RWPE2 (cell line): ENCODE measurements at regions not wholly inside any gene's neighbourhood (a gene's known extent, or its start where the extent isn't known, plus 50 kb on each side); places are given as distances from the start of the nearest gene placed in this dataset.
A peak's percentile ranks its signal among the peaks of the same experiment; 100 is the strongest.

ENCODE experiments used
- ATAC-seq: fragments of 200-7000 bp; cut with Tn5 transposase; 3 replicates; pipeline ENCODE4 v1.9.1; 2021; ENCODE audit warnings: low read depth
- DNase-seq: peaks from one replicate; pipeline ENCODE4 v3.0.0-alpha.2; 2020; ENCODE audit warnings: low spot score
- H3K27ac ChIP-seq: fragments of 450-650 bp; 2 replicates; pipeline ENCODE4 v1.5.1; 2017; ENCODE audit warnings: mild to moderate bottlenecking; ENCODE audit not compliant: poor library complexity, severe bottlenecking
- H3K27me3 ChIP-seq: fragments of 250-450 bp; sonication (Bioruptor Pico); 2 replicates; pipeline ENCODE4 v1.5.1; 2021; ENCODE audit warnings: mild to moderate bottlenecking, moderate library complexity; ENCODE audit not compliant: insufficient read depth, poor library complexity, severe bottlenecking
- H3K36me3 ChIP-seq: fragments of 250-450 bp; sonication (Bioruptor Pico); 2 replicates; pipeline ENCODE4 v1.5.1; 2020; ENCODE audit warnings: low read depth, mild to moderate bottlenecking, moderate library complexity
- H3K4me1 ChIP-seq: fragments of 250-450 bp; sonication (Bioruptor Pico); 2 replicates; pipeline ENCODE4 v1.5.1; 2021; ENCODE audit warnings: mild to moderate bottlenecking, moderate library complexity; ENCODE audit not compliant: insufficient read depth, poor library complexity, severe bottlenecking
- H3K4me3 ChIP-seq: fragments of 250-450 bp; sonication (Bioruptor Pico); 2 replicates; pipeline ENCODE4 v1.5.1; 2021; ENCODE audit warnings: mild to moderate bottlenecking, moderate library complexity; ENCODE audit not compliant: severe bottlenecking
- H3K9me3 ChIP-seq: fragments of 250-450 bp; sonication (Bioruptor Pico); 2 replicates; pipeline ENCODE4 v1.5.1; 2021; ENCODE audit warnings: mild to moderate bottlenecking, moderate library complexity; ENCODE audit not compliant: severe bottlenecking
- TF ChIP-seq, protein P1 (sequence below): fragments of 450-650 bp; IDR thresholded peaks from one replicate; pipeline ENCODE4 v1.5.1; 2017; ENCODE audit warnings: mild to moderate bottlenecking, moderate library complexity; ENCODE audit not compliant: poor library complexity, severe bottlenecking

DNA sequence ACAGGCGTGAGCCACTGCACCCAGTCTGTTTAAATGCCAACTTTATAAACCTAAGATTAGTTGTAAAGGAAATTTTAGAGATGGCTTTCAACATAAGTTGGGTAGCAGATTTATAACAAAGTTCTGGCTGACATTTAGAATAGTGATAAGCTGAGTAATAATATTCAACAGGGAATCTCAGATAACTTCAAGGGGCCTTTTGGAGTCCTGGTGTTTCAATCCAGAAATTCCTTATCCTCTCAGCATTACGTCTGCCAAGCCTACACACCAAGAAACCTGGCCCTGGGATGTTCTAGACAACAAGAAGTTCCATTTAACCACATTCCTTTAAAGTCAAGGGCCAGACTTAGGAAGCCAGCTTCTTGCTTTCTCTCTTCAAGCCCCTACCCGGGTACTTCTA, 59.5 kb upstream of the DYRK2 start:
- peaks cover 19% of the 10 kb centered on the region for H3K4me1 ChIP-seq
- ATAC-seq: no peak
- H3K27me3 ChIP-seq: no peaks in the 10 kb centered on the region
- no peak overlapping the region for H3K27ac ChIP-seq
- no peak for DNase-seq
- no peaks in the 10 kb centered on the region for H3K36me3 ChIP-seq
- TF ChIP-seq, protein P1, sequence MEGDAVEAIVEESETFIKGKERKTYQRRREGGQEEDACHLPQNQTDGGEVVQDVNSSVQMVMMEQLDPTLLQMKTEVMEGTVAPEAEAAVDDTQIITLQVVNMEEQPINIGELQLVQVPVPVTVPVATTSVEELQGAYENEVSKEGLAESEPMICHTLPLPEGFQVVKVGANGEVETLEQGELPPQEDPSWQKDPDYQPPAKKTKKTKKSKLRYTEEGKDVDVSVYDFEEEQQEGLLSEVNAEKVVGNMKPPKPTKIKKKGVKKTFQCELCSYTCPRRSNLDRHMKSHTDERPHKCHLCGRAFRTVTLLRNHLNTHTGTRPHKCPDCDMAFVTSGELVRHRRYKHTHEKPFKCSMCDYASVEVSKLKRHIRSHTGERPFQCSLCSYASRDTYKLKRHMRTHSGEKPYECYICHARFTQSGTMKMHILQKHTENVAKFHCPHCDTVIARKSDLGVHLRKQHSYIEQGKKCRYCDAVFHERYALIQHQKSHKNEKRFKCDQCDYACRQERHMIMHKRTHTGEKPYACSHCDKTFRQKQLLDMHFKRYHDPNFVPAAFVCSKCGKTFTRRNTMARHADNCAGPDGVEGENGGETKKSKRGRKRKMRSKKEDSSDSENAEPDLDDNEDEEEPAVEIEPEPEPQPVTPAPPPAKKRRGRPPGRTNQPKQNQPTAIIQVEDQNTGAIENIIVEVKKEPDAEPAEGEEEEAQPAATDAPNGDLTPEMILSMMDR: no peak
- H3K4me3 ChIP-seq: no peak overlapping the region
- H3K9me3 ChIP-seq: no peaks in the 10 kb centered on the region

DNA sequence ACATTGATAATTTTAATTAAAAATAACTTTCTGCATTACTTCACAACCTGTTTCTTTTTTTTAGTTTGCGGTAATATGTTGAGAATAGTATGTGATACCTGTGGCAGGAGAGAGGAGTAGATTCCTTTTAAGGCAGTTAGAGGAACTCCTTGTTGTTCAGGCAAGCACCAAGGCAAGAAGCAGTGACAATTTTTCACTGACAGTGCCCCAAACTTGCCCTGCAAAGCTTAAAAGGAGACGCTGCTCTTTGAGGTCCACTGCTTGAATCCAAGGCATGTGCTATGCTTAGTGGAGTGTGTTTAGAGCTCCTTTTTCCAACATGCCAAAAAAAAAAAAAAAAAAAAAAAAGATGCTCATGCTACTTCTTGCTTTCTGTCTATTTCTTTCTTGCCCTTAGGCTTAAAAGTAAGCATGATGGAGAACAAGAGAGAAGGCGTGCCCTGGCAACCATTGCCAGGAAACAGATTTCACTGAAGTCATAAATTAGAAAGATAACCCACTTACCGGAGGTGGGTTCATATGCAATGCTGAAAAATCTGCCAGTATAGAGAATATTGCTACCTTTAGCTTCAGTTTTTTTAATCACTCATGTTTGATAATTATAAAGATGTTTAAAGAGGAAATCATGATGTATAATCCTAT, 58.3 kb upstream of the DYRK2 start:
- H3K27ac ChIP-seq: no peak overlapping the region
- H3K9me3 ChIP-seq: no peaks in the 10 kb centered on the region
- no peak for ATAC-seq
- no peak for DNase-seq
- no peak overlapping the region for H3K4me3 ChIP-seq
- no peaks in the 10 kb centered on the region for H3K27me3 ChIP-seq
- peaks cover 19% of the 10 kb centered on the region for H3K4me1 ChIP-seq
- TF ChIP-seq, protein P1: no peak
- H3K36me3 ChIP-seq: no peaks in the 10 kb centered on the region

DNA sequence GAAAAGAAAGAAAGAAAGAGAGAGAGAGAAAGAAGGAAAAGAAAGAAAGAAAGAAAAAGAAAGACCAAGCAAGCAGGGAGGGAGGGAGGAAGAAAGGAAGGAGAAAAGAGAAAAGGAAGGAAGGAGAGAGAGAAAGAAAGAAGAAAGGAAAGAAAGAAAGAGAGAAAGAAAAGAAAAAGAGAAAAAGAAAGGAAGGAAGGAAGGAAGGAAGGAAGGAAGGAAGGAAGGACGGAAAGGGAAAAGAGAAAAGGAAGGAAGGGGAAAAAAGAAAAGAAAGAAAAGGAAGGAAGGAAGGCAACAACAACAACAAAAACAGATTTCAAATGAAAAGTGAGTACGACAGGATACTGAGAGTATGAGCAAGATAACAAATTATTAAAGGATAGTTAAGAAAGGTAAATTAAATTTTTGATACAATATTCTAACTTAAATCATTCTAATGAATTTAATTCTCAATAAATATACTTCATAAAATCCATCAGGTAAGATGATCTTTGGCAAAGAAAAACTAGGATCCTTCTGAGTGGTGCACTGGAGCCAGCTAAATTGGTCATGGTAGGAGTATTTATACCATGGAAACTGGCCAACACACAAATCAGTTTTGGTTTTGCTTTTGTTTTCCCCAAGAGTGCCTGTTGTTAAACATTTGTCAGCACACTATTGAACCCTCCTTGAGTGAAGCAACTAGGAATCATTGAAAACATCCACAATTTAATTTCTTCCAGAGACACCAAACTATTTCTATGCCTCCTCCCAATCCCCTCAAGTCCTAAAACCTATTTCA, 56.1 kb upstream of the DYRK2 start:
- H3K4me3 ChIP-seq: no peak overlapping the region
- H3K27ac ChIP-seq: peak overlapping the region; percentile 24
- H3K36me3 ChIP-seq: no peaks in the 10 kb centered on the region
- H3K9me3 ChIP-seq: no peaks in the 10 kb centered on the region
- TF ChIP-seq, protein P1: no peak
- peak; percentile 73 for ATAC-seq
- DNase-seq: no peak
- peaks cover 19% of the 10 kb centered on the region for H3K4me1 ChIP-seq
- H3K27me3 ChIP-seq: no peaks in the 10 kb centered on the region

DNA sequence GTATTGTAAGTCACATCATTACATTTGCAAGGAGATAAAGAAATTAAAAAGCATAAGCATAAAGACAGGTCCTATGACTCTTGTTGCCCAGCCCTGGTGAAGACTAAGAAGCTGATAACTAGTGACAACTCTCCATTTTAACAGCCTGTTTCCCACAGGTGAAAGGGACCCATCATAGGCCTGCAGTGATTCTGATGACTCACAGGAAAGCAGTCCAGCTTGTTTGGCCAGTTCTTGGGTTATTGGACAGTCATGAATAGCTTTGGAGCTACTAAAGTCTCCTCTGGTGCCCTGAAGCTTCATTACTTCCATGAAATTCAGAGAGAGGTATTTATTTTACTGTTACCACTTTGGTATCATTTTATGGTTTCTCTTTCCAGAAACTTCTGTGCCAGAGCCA, 55.5 kb upstream of the DYRK2 start:
- DNase-seq (peak; percentile 65), ATAC-seq (peak; percentile 96)
- Histone ChIP-seq H3K27ac (peak overlapping the region; percentile 24), H3K4me3 (no peak overlapping the region), H3K9me3 (no peaks in the 10 kb centered on the region), H3K4me1 (peaks cover 19% of the 10 kb centered on the region), H3K27me3 (no peaks in the 10 kb centered on the region), H3K36me3 (no peaks in the 10 kb centered on the region)
- TF ChIP-seq, protein P1: no peak
